ENCODE measurements at regions not wholly inside any gene's neighbourhood (a gene's known extent, or its start where the extent isn't known, plus 50 kb on each side); places are given as distances from the start of the nearest gene placed in this dataset.

GRCh38 chr4:28772066-28772465 lies 1911.4 kb downstream of the STIM2 start:
- TF ChIP-seq POLR2A (IDR thresholded peaks at IDR 0.05; ENCODE audit: low read length) (no peak), GATA1 (IDR thresholded peaks at IDR 0.05; ENCODE audit: low read depth, low read length) (no peak)
- DNase-seq = no peak

GRCh38 chr4:28772788-28773187 lies 1912.1 kb downstream of the STIM2 start:
- TF ChIP-seq GATA1 (IDR thresholded peaks at IDR 0.05; ENCODE audit: low read depth, low read length) (no peak), POLR2A (IDR thresholded peaks at IDR 0.05; ENCODE audit: low read length) (no peak)
- DNase-seq = no peak

GRCh38 chr4:28774344-28774743 lies 1913.7 kb downstream of the STIM2 start:
- no peak for DNase-seq
- TF ChIP-seq POLR2A (IDR thresholded peaks at IDR 0.05; ENCODE audit: low read length) = no peak
- no peak for TF ChIP-seq GATA1 (IDR thresholded peaks at IDR 0.05; ENCODE audit: low read depth, low read length)

GRCh38 chr4:28776004-28776403 lies 1915.4 kb downstream of the STIM2 start:
- DNase-seq = no peak

GRCh38 chr4:28784188-28784587 lies 1923.5 kb downstream of the STIM2 start:
- TF ChIP-seq POLR2A (IDR thresholded peaks at IDR 0.05; ENCODE audit: low read length) (no peak), GATA1 (IDR thresholded peaks at IDR 0.05; ENCODE audit: low read depth, low read length) (no peak)
- no peak for DNase-seq

More at GRCh38 chr4:28776004-28776403, 1915.4 kb downstream of the STIM2 start:
- TF ChIP-seq GATA1 (IDR thresholded peaks at IDR 0.05; ENCODE audit: low read depth, low read length) = no peak
- TF ChIP-seq POLR2A (IDR thresholded peaks at IDR 0.05; ENCODE audit: low read length) = no peak

GRCh38 chr4:28787947-28788346 lies 1927.3 kb downstream of the STIM2 start:
- DNase-seq = no peak
- TF ChIP-seq GATA1 (IDR thresholded peaks at IDR 0.05; ENCODE audit: low read depth, low read length) (no peak), POLR2A (IDR thresholded peaks at IDR 0.05; ENCODE audit: low read length) (no peak)

- TF ChIP-seq POLR2A (IDR thresholded peaks at IDR 0.05; ENCODE audit: low read length) = no peak
- no peak for TF ChIP-seq GATA1 (IDR thresholded peaks at IDR 0.05; ENCODE audit: low read depth, low read length)
- DNase-seq = peak in 1 of 2 experiments; percentile 0
These were observed 1928.4 kb downstream of the STIM2 start for GRCh38 chr4:28788929-28789490.

- DNase-seq = no peak
- TF ChIP-seq POLR2A (IDR thresholded peaks at IDR 0.05; ENCODE audit: low read length) (no peak), GATA1 (IDR thresholded peaks at IDR 0.05; ENCODE audit: low read depth, low read length) (no peak)
These were observed 1927.1 kb upstream of the PCDH7 start for GRCh38 chr4:28792917-28793597.

- TF ChIP-seq GATA1 (IDR thresholded peaks at IDR 0.05; ENCODE audit: low read depth, low read length) (no peak), POLR2A (IDR thresholded peaks at IDR 0.05; ENCODE audit: low read length) (no peak)
These were observed 1920.5 kb upstream of the PCDH7 start for GRCh38 chr4:28799696-28800095.

GRCh38 chr4:28811025-28811424 lies 1909.1 kb upstream of the PCDH7 start:
- TF ChIP-seq GATA1 (IDR thresholded peaks at IDR 0.05; ENCODE audit: low read depth, low read length) (no peak), POLR2A (IDR thresholded peaks at IDR 0.05; ENCODE audit: low read length) (no peak)
- DNase-seq = no peak

More at GRCh38 chr4:28799696-28800095, 1920.5 kb upstream of the PCDH7 start:
- no peak for DNase-seq

GRCh38 chr4:28822163-28822562 lies 1898.0 kb upstream of the PCDH7 start:
- no peak for DNase-seq
- TF ChIP-seq POLR2A (IDR thresholded peaks at IDR 0.05; ENCODE audit: low read length) (no peak), GATA1 (IDR thresholded peaks at IDR 0.05; ENCODE audit: low read depth, low read length) (no peak)

GRCh38 chr4:28827866-28828265 lies 1892.3 kb upstream of the PCDH7 start:
- DNase-seq = no peak
- no peak for TF ChIP-seq POLR2A (IDR thresholded peaks at IDR 0.05; ENCODE audit: low read length)
- TF ChIP-seq GATA1 (IDR thresholded peaks at IDR 0.05; ENCODE audit: low read depth, low read length) = no peak

GRCh38 chr4:28831867-28832266 lies 1888.3 kb upstream of the PCDH7 start:
- TF ChIP-seq GATA1 (IDR thresholded peaks at IDR 0.05; ENCODE audit: low read depth, low read length) = no peak
- TF ChIP-seq POLR2A (IDR thresholded peaks at IDR 0.05; ENCODE audit: low read length) = no peak
- DNase-seq = no peak

GRCh38 chr4:28832444-28832843 lies 1887.7 kb upstream of the PCDH7 start:
- no peak for TF ChIP-seq POLR2A (IDR thresholded peaks at IDR 0.05; ENCODE audit: low read length)
- TF ChIP-seq GATA1 (IDR thresholded peaks at IDR 0.05; ENCODE audit: low read depth, low read length) = no peak
- DNase-seq = no peak

GRCh38 chr4:28834120-28834519 lies 1886.0 kb upstream of the PCDH7 start:
- TF ChIP-seq POLR2A (IDR thresholded peaks at IDR 0.05; ENCODE audit: low read length) (no peak), GATA1 (IDR thresholded peaks at IDR 0.05; ENCODE audit: low read depth, low read length) (no peak)
- DNase-seq = no peak
